GM12874 (cell line): ENCODE measurements at regions not wholly inside any gene's neighbourhood (a gene's known extent, or its start where the extent isn't known, plus 50 kb on each side); places are given as distances from the start of the nearest gene placed in this dataset.

ENCODE experiments used
- TF ChIP-seq, protein P1 (sequence below): IDR thresholded peaks from 2 replicates; pipeline ENCODE4 v1.5.1; 2011; ENCODE audit warnings: low read depth, mild to moderate bottlenecking, control low read depth, low read length, moderate library complexity; ENCODE audit not compliant: insufficient read depth

DNA sequence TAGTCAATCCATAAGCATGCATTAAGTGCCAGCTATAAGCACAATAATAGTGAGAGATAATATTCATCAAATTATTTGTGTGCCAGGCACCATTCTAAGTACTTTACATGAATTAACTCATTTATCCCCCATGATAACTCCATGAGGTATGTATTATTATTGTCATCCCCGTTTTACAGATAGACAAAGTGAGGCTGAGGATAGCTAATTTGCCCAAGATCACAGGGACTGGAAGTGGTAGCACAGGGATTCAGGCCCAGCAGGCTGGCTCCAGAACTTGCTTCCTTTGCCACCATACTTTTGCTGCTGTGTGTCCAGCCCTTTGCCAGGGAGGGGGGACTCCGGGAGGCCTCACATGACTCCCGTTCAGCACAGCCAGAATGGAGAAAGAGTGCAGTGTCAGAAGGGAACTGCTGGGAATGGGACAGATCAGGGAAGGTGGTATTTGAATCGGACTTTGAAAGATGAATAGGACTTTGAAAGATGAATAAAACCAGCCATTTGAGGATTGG lies 128.0 kb upstream of the PWP1 start:
- TF ChIP-seq, protein P1, sequence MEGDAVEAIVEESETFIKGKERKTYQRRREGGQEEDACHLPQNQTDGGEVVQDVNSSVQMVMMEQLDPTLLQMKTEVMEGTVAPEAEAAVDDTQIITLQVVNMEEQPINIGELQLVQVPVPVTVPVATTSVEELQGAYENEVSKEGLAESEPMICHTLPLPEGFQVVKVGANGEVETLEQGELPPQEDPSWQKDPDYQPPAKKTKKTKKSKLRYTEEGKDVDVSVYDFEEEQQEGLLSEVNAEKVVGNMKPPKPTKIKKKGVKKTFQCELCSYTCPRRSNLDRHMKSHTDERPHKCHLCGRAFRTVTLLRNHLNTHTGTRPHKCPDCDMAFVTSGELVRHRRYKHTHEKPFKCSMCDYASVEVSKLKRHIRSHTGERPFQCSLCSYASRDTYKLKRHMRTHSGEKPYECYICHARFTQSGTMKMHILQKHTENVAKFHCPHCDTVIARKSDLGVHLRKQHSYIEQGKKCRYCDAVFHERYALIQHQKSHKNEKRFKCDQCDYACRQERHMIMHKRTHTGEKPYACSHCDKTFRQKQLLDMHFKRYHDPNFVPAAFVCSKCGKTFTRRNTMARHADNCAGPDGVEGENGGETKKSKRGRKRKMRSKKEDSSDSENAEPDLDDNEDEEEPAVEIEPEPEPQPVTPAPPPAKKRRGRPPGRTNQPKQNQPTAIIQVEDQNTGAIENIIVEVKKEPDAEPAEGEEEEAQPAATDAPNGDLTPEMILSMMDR: no peak

DNA sequence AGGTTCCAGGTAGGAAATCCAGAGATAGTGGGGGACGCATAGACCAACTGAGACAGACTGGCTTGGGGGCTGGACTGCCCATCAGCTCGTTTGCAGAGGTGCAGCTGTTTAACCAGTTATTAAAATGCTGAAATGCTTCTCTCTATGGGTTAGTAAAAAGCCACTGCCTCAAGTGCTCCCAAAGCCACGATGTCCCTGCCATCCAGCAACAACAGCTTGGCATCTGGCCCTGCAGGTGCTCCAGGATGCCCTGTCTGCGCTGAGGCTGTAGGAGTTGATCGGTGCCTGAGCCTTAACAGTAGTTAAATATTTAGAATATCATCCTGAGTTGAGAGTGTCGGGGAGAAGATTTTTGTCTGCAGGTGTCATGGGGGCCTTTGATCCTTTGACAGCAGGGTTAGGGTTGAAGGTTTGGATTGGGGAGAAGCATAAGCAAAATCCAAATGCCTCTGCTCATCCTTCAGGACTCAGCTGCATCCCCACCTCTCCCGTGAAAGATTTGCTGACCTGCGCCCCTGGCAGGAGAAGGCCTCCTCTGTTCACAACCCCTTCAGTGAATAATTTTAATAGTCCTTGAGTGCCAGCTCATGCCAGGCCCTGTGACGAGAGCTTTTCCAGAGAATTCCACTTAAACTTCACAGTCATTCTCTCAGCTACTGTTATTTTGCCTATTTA lies 127.3 kb upstream of the PWP1 start:
- TF ChIP-seq, protein P1: no peak

DNA sequence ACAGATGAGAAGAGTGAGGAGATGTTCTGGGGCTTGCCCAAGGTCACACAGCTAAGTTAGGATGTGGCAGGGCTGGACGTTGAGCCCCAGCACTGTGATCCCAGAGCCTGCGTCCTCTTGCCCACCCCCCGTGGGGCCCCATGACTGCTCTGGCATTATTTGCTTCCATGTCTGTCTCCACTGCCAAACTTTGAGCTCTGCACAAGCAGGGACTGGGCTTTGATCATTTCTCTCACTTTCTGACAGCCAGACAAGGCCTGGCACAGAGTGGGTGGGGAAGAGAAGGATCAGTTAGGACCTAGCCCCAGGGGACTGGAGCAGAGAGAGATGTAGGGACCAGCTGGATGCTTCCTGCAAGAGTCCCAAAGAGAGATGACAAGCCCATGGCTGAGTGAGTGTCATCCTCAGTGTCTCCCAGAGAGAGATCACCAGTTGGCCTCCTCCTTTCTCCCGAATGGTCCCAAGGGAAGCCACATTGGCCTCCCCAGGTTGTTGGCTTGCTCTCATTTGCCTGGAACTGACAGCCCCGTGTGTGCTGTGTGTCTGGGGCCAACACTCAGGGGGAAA lies 126.7 kb upstream of the PWP1 start:
- TF ChIP-seq, protein P1: no peak

DNA sequence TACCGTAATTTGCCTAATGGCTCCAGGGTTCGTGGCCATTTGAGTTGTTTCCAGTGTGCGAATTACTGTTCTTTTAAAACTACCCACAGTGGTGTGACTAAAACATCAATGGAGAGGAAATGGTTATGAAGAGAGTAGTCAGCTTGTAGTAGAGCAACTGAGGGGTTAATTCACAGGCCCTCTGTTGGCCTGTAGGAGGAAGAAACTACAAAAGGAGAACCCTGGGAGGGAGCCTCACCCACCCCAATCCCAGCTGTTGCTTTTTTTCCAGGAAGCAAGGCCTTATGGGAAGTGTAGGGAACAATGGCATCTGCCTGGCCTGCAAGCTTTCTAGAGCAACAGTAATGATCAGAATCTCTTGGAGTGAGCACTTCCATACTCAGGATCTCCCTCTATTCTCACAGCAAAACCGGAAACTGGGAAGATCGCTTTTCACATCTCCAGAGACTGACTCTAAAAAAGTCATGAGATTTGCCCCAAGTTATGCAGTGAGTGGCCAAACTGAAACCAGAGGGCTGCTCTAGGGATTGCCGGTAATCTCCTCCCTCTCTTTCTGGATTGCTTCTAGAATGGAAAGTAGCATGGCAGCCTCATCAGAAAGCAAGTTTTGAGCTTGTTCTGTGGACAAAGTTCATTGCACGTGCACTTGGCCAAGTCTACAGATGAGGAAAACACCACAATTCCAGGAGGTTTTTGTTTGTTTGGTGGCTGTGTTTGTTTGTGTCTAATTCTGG lies 125.3 kb upstream of the PWP1 start:
- TF ChIP-seq, protein P1: no peak

DNA sequence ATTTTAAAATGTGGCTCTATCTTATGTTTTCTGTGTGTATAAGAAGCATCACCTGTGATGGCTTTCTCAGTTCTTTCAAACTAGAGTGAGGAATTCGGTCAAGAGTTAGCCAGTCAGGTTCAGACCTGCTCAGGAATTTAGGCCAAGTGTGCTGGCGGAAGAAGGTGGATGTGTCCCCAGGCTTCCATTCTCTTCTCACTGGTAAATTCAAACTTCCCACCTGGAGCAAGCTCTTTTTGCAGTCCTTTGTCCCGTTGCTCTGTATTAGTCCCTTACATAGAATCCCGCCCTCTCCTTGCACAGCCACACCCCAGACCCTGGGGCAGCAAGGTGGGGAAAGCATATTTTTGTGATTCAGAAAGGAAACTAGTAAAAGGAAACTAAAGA lies 124.7 kb upstream of the PWP1 start:
- TF ChIP-seq, protein P1: no peak

DNA sequence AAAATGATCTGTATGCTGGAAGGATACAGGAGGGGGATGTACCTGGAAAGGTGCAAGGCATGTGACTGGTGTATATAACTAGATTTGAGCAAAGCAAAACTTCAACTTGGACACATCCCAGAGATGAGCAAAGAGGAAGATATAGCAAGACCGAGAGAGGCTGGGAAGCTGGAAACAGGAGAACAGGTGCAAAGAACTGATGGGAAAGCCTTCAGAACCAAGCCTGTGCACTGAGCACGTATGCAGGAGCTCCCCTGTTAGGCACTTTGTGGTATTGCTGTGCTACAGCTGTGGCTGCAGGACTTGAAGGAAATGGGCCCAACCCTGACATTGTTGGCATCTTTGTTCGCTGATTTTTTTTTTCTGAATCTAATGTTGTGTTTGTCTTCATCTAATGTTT lies 120.7 kb upstream of the PWP1 start:
- TF ChIP-seq, protein P1: peak; percentile 30; the same call in 1 of the 2 replicates

DNA sequence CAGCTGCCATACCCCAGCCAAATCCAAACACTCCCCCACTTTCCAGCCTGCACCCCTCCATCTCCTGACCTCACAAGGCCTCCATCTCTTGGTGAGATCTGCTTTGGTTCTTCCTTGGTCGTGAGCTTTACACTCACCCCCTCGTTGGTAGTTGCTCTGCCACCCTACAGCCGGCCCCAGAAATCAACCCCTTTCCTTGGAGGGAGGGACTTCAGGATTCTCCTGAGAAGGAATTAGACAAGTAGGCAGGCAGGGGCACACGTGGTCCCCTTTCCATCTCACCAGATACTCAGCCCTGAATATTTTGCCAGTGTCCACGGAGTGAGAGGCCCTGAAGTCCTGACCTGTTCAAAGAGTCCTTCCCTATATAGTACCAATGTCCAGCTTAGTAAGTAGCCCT lies 120.0 kb upstream of the PWP1 start:
- TF ChIP-seq, protein P1: no peak
